Heart right ventricle (tissue), 16 donors: ENCODE measurements at regions not wholly inside any gene's neighbourhood (a gene's known extent, or its start where the extent isn't known, plus 50 kb on each side); places are given as distances from the start of the nearest gene placed in this dataset.

Source experiments
- ATAC-seq, 8 donors: fragments of 200-7000 bp; cut with Tn5 transposase; one replicate each; pipeline ENCODE4 v1.9.1; 2020; ENCODE audit warnings: mild to moderate bottlenecking in 8 of 8, moderate library complexity in 8 of 8, moderate number of reproducible peaks in 1 of 8
- DNase-seq, 2 donors: peaks; one replicate each; pipeline ENCODE4 v3.0.0-alpha.2; 2020
- H3K27ac ChIP-seq, 10 donors: fragments of 200-600 bp; sonication (generic) in 2 of 10; one replicate each; pipeline versions ENCODE4 v1.5.0 to v1.8.0; 2020 to 2022; ENCODE audit warnings: mild to moderate bottlenecking in 3 of 10
- H3K27me3 ChIP-seq, 7 donors: fragments of 200-600 bp; one replicate each; pipeline ENCODE4 v1.8.0; 2021 to 2022; ENCODE audit warnings: mild to moderate bottlenecking in 2 of 7
- H3K36me3 ChIP-seq, 9 donors: fragments of 200-600 bp; sonication (generic) in 1 of 9; one replicate each; pipeline versions ENCODE4 v1.5.0 to v1.8.0; 2020 to 2022; ENCODE audit warnings: mild to moderate bottlenecking in 2 of 9
- H3K4me1 ChIP-seq, 9 donors: fragments of 200-600 bp; sonication (generic) in 1 of 9; one replicate each; pipeline versions ENCODE4 v1.5.0 to v1.8.0; 2020 to 2022; ENCODE audit warnings: mild to moderate bottlenecking in 4 of 9
- H3K4me3 ChIP-seq, 10 donors: fragments of 200-600 bp; sonication (generic) in 2 of 10; one replicate each; pipeline versions ENCODE4 v1.5.0 to v1.8.0; 2020 to 2022; ENCODE audit warnings: mild to moderate bottlenecking in 7 of 10, moderate library complexity in 2 of 10
- H3K9me3 ChIP-seq, 11 donors: fragments of 200-600 bp in 10 of 11; sonication (generic) in 2 of 11; one replicate each; pipeline versions ENCODE4 v1.5.0 to v1.8.0; 2013 to 2022; ENCODE audit warnings: mild to moderate bottlenecking in 2 of 11, control low read depth in 1 of 11, moderate library complexity in 1 of 11
- CTCF ChIP-seq, 9 donors: fragments of 200-600 bp; sonication (generic) in 2 of 9; IDR thresholded peaks; one replicate each; pipeline versions ENCODE4 v1.5.0 to v1.8.0; 2021 to 2022; ENCODE audit warnings: antibody characterized with exemption in 9 of 9, mild to moderate bottlenecking in 5 of 9, moderate library complexity in 1 of 9
- WGBS, 2 donors: extraction: QIAGEN DNeasy Blood & Tissue Kit; methylation state at CpG; one replicate each; pipeline ENCODE4 v1.1.7; 2013; ENCODE audit warnings: inconsistent platforms in 1 of 2; 5-methylcytosine and 5-hydroxymethylcytosine counted together
- intact Hi-C, 10 donors: fragments of 100-400 bp; cut with DNase I; formaldehyde crosslinking; loops; one replicate each; pipeline versions ENCODE4 v1.11.1 to v1.14.2; 2022
- donor health status: Arrhythmogenic right ventricular cardiomyopathy.
- donor health status: ischemic (EF 13 %, LVEDD 7.1; RV severe dilation, severe dysfunction).
- donor health status: healthy with polysubstance abuse.
- donor health status: DM: no; HTN: yes; CAD: no.
- donor health status: DM: no; HTN: no; CAD: no.
- donor health status: ischemic (EF 25% LVEDD 6.9; RV normal size, moderate dysfunction).
- donor health status: ischemic (EF 25% LVEDD 5.7; RV mildly dilated, moderate dysfunction).
- donor health status: healthy.
- donor health status: DM: yes; HTN: yes; CAD: no.
- donor health status: Ischemic cardiomyopathy.
- donor health status: ischemic (EF 35%, LVEDD 5.7; RV mildly dilated, moderate dysfunction).
- donor health status: nonischemic (EF 11% LVEDD 7.7; RV severe dilation, severe dysfunction).
- donor health status: DM: yes; HTN: yes; CAD: no.
- donor health status: PGD.
- donor health status: ischemic (EF 29% LVEDD 5.4; RV normal size, mild dysfunction).
- donor health status: nonischemic (EF 23%, LVEDD 6.1; RV moderate dilation, normal function).

- TF ChIP-seq CTCF (IDR thresholded peaks at IDR 0.05), result no peak
- Histone ChIP-seq H3K27ac (peak overlapping the region in 2 of 10 donors; percentile 22 to 51), H3K4me3 (no peak overlapping the region), H3K9me3 (peaks cover 0 to 44% (median 19%) of the 10 kb centered on the region in 11 donors), H3K4me1 (peaks cover 0 to 3% (median 0%) of the 10 kb centered on the region in 9 donors), H3K27me3 (no peaks in the 10 kb centered on the region), H3K36me3 (no peaks in the 10 kb centered on the region)
- WGBS, 2 donors, result 48 to 52% methylated on average over 4 of the region's 4 CpGs
- intact Hi-C loops, result no loop called here
- DNase-seq, result peak in 1 of 2 donors; percentile 8
- ATAC-seq, result peak in 6 of 8 donors; percentile 17 to 85 (median 70)
Observed at GRCh38 chr7:88540012-88540411, 219.5 kb upstream of the ZNF804B start.

- Histone ChIP-seq H3K27me3 (no peaks in the 10 kb centered on the region), H3K4me3 (no peak overlapping the region), H3K9me3 (peaks cover 0 to 44% (median 19%) of the 10 kb centered on the region in 11 donors), H3K27ac (peak overlapping the region in 2 of 10 donors; percentile 22 to 51), H3K36me3 (no peaks in the 10 kb centered on the region), H3K4me1 (peaks cover 0 to 3% (median 0%) of the 10 kb centered on the region in 9 donors)
- TF ChIP-seq CTCF (IDR thresholded peaks at IDR 0.05), result no peak
- intact Hi-C loops, result no loop called here
- ATAC-seq, result peak in 6 of 8 donors; percentile 35 to 75 (median 64)
- peak in 1 of 2 donors; percentile 3 for DNase-seq
- WGBS, 2 donors, result 64 to 70% methylated on average over 2 of the region's 2 CpGs
Observed at GRCh38 chr7:88539518-88539917, 220.0 kb upstream of the ZNF804B start.

GRCh38 chr7:88523645-88524044 is 217.0 kb upstream of the STEAP4 start:
- Histone ChIP-seq H3K4me1 (no peaks in the 10 kb centered on the region), H3K4me3 (no peak overlapping the region), H3K9me3 (no peaks in the 10 kb centered on the region), H3K27me3 (no peaks in the 10 kb centered on the region), H3K36me3 (no peaks in the 10 kb centered on the region), H3K27ac (no peak overlapping the region)
- DNase-seq (no peak), ATAC-seq (no peak)
- no peak for TF ChIP-seq CTCF (IDR thresholded peaks at IDR 0.05)
- intact Hi-C loops, result no loop called here
- 53 to 61% methylated on average over 3 of the region's 3 CpGs for WGBS, 2 donors

- H3K36me3 ChIP-seq, result no peaks in the 10 kb centered on the region
- no peaks in the 10 kb centered on the region for H3K4me1 ChIP-seq
- no peak overlapping the region for H3K4me3 ChIP-seq
- no peak for TF ChIP-seq CTCF (IDR thresholded peaks at IDR 0.05)
- no peak overlapping the region for H3K27ac ChIP-seq
- intact Hi-C loops, result no loop called here
- H3K9me3 ChIP-seq, result no peaks in the 10 kb centered on the region
- 53 to 61% methylated on average over 2 of the region's 2 CpGs for WGBS, 2 donors
- no peaks in the 10 kb centered on the region for H3K27me3 ChIP-seq
- no peak for ATAC-seq
- DNase-seq, result no peak
Observed at GRCh38 chr7:88522771-88523293, 216.1 kb upstream of the STEAP4 start.
